Endodermal cell (in vitro differentiated cells): ENCODE measurements at regions not wholly inside any gene's neighbourhood (a gene's known extent, or its start where the extent isn't known, plus 50 kb on each side); places are given as distances from the start of the nearest gene placed in this dataset.

ENCODE experiments used
- DNase-seq: peaks from one replicate; pipeline ENCODE4 v3.0.0-alpha.2; 2017
- H3K27ac ChIP-seq: 2 replicates; pipeline ENCODE4 v1.5.1; 2013; ENCODE audit warnings: mild to moderate bottlenecking, low read depth, low read length, moderate library complexity
- H3K27me3 ChIP-seq: 2 replicates; pipeline ENCODE4 v1.6.1; 2013; ENCODE audit warnings: mild to moderate bottlenecking, low read length, moderate library complexity; ENCODE audit not compliant: insufficient read depth, control insufficient read depth, poor library complexity, severe bottlenecking
- H3K36me3 ChIP-seq: 2 replicates; pipeline ENCODE4 v1.7.0; 2013; ENCODE audit warnings: mild to moderate bottlenecking, low read length, moderate library complexity; ENCODE audit not compliant: control insufficient read depth, insufficient read depth
- H3K4me1 ChIP-seq: one replicate; pipeline ENCODE4 v1.7.0; 2013; ENCODE audit warnings: low read length; ENCODE audit not compliant: control insufficient read depth, insufficient read depth
- H3K4me3 ChIP-seq: 2 replicates; pipeline ENCODE4 v1.5.1; 2013; ENCODE audit warnings: mild to moderate bottlenecking, low read length, moderate library complexity
- H3K9ac ChIP-seq: 2 replicates; pipeline ENCODE4 v1.6.1; 2013; ENCODE audit warnings: mild to moderate bottlenecking, low read length, moderate library complexity; ENCODE audit not compliant: poor library complexity, severe bottlenecking; ENCODE audit errors: extremely low read depth
- H3K9me3 ChIP-seq: 2 replicates; pipeline ENCODE4 v1.6.1; 2013; ENCODE audit warnings: mild to moderate bottlenecking, low read length, moderate library complexity; ENCODE audit not compliant: control insufficient read depth
- H3K27ac Mint-ChIP-seq: 2 replicates; pipeline ENCODE4 v1.8.0; 2020; ENCODE audit warnings: mixed read lengths
- H3K27me3 Mint-ChIP-seq: 2 replicates; pipeline ENCODE4 v1.8.0; 2021; ENCODE audit warnings: mild to moderate bottlenecking, mixed read lengths; ENCODE audit not compliant: insufficient read depth
- H3K36me3 Mint-ChIP-seq: 2 replicates; pipeline ENCODE4 v1.8.0; 2020; ENCODE audit warnings: low read depth, mixed read lengths
- H3K4me1 Mint-ChIP-seq: 2 replicates; pipeline ENCODE4 v1.8.0; 2020; ENCODE audit warnings: mixed read lengths
- H3K4me3 Mint-ChIP-seq: 2 replicates; pipeline ENCODE4 v1.8.0; 2020; ENCODE audit warnings: mild to moderate bottlenecking, moderate library complexity, mixed read lengths
- H3K9me3 Mint-ChIP-seq: 2 replicates; pipeline ENCODE4 v1.8.0; 2020; ENCODE audit warnings: mild to moderate bottlenecking, mixed read lengths
- WGBS, 2 experiments: methylation state at CpG; one replicate each; pipeline versions ENCODE4 v1.1.5 to v1.1.7; 2013; ENCODE audit warnings: missing lambda C conversion rate in 2 of 2, mixed read lengths in 1 of 2; ENCODE audit not compliant: insufficient coverage in 1 of 2, insufficient read length in 1 of 2; 5-methylcytosine and 5-hydroxymethylcytosine counted together
- TF ChIP-seq, protein P1 (sequence below): fragments of 200-600 bp; sonication (generic); conservative IDR thresholded peaks from 2 replicates; pipeline ENCODE4 v1.5.0; 2021; ENCODE audit warnings: antibody characterized with exemption, mild to moderate bottlenecking

DNA sequence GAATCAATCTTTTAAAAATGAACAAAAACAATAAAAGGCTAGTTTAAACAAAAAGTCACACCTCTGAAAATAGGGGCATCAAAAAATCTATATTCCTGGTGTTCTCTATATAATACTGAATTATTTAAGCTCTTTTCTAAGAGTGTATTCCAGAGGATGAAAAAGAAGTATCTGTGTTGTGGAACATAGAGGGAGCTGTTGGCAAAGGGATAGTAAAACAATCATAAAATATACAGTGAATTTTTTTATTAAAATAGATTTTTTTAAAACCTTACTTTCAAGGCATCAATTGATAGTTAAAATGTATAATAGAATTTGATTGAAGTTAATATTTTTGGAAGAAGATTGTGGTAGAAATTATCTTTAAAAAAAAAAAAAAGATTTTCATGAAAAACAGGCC, 1409.1 kb upstream of the CELF2 start:
- H3K9ac ChIP-seq, result no peak overlapping the region
- Mint-ChIP-seq H3K9me3 (no peaks in the 10 kb centered on the region), H3K27me3 (no peaks in the 10 kb centered on the region), H3K27ac (no peak overlapping the region), H3K4me3 (no peak overlapping the region), H3K4me1 (peaks cover 15% of the 10 kb centered on the region), H3K36me3 (no peaks in the 10 kb centered on the region)
- no peaks in the 10 kb centered on the region for H3K27me3 ChIP-seq
- TF ChIP-seq, protein P1, sequence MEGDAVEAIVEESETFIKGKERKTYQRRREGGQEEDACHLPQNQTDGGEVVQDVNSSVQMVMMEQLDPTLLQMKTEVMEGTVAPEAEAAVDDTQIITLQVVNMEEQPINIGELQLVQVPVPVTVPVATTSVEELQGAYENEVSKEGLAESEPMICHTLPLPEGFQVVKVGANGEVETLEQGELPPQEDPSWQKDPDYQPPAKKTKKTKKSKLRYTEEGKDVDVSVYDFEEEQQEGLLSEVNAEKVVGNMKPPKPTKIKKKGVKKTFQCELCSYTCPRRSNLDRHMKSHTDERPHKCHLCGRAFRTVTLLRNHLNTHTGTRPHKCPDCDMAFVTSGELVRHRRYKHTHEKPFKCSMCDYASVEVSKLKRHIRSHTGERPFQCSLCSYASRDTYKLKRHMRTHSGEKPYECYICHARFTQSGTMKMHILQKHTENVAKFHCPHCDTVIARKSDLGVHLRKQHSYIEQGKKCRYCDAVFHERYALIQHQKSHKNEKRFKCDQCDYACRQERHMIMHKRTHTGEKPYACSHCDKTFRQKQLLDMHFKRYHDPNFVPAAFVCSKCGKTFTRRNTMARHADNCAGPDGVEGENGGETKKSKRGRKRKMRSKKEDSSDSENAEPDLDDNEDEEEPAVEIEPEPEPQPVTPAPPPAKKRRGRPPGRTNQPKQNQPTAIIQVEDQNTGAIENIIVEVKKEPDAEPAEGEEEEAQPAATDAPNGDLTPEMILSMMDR, result peak; percentile 83
- H3K36me3 ChIP-seq, result no peaks in the 10 kb centered on the region
- no peak overlapping the region for H3K27ac ChIP-seq
- H3K4me1 ChIP-seq, result no peaks in the 10 kb centered on the region
- H3K4me3 ChIP-seq, result no peak overlapping the region
- peaks cover 3% of the 10 kb centered on the region for H3K9me3 ChIP-seq
- no peak for DNase-seq

GRCh38 chr10:9613338-9614075, 1404.2 kb upstream of the CELF2 start:
- no peaks in the 10 kb centered on the region for H3K36me3 ChIP-seq
- H3K9me3 Mint-ChIP-seq, result no peaks in the 10 kb centered on the region
- no peak for DNase-seq
- no peak overlapping the region for H3K4me3 ChIP-seq
- H3K9me3 ChIP-seq, result no peaks in the 10 kb centered on the region
- no peaks in the 10 kb centered on the region for H3K36me3 Mint-ChIP-seq
- H3K4me1 ChIP-seq, result no peaks in the 10 kb centered on the region
- H3K9ac ChIP-seq, result no peak overlapping the region
- H3K4me1 Mint-ChIP-seq, result peaks cover under 1% of the 10 kb centered on the region
- 93 to 100% methylated on average over 5 to 8 of the region's 8 CpGs for WGBS, 2 experiments
- TF ChIP-seq, protein P1, result no peak
- H3K27ac Mint-ChIP-seq, result no peak overlapping the region
- H3K27me3 Mint-ChIP-seq, result no peaks in the 10 kb centered on the region
- H3K27me3 ChIP-seq, result no peaks in the 10 kb centered on the region
- no peak overlapping the region for H3K4me3 Mint-ChIP-seq
- no peak overlapping the region for H3K27ac ChIP-seq

GRCh38 chr10:9615189-9615588, 1402.5 kb upstream of the CELF2 start:
- Mint-ChIP-seq H3K27me3 (no peaks in the 10 kb centered on the region), H3K27ac (no peak overlapping the region), H3K4me3 (no peak overlapping the region), H3K9me3 (peaks cover 9% of the 10 kb centered on the region), H3K36me3 (no peaks in the 10 kb centered on the region), H3K4me1 (no peaks in the 10 kb centered on the region)
- Histone ChIP-seq H3K27me3 (no peaks in the 10 kb centered on the region), H3K9ac (no peak overlapping the region), H3K27ac (no peak overlapping the region), H3K9me3 (peaks cover 9% of the 10 kb centered on the region), H3K4me3 (no peak overlapping the region), H3K36me3 (no peaks in the 10 kb centered on the region), H3K4me1 (no peaks in the 10 kb centered on the region)
- 87 to 93% methylated on average over 2 to 3 of the region's 3 CpGs for WGBS, 2 experiments
- DNase-seq, result no peak
- TF ChIP-seq, protein P1, result no peak
